NCI-H1092 treated with DMSO at 0.1 percent for 48 hours (cell line): ENCODE measurements at regions not wholly inside any gene's neighbourhood (a gene's known extent, or its start where the extent isn't known, plus 50 kb on each side); places are given as distances from the start of the nearest gene placed in this dataset.
"Not testable (repeated sequence)": the region's sequence is repeated elsewhere in the genome, so short reads cannot be mapped to it uniquely, and the experiment has no call there.

Source experiments
- DNase-seq: peaks from one replicate; lab custom pipeline; 2025; lab: John Stamatoyannopoulos, UW

DNA sequence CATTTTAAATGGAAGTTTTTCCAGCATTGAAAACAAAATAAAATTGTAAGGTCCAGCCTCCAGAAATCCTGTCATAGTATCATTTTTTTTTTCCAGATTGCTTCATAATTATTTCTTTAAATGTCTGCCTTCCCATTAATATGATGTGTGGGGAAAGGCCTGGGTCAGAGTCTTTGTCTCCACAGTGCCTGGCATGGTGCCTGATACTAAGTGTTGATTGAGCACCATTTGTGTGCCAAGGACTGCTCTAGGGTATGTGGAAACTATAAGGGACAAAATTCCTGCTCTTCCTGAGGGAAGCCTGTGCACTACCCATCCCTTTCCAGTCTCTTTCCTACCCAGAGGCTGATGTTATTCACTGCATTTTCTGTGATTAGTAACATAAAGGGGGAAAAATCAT lies 53.1 kb upstream of the BEND4 start:
- DNase-seq = peak; percentile 24

GRCh38 chr4:42216664-42217063 lies 64.2 kb upstream of the BEND4 start:
- no peak for DNase-seq

- no peak for DNase-seq
These were observed 72.8 kb upstream of the BEND4 start for GRCh38 chr4:42225286-42225685.

- no peak for DNase-seq
These were observed 82.4 kb upstream of the BEND4 start for GRCh38 chr4:42234817-42235216.

DNA sequence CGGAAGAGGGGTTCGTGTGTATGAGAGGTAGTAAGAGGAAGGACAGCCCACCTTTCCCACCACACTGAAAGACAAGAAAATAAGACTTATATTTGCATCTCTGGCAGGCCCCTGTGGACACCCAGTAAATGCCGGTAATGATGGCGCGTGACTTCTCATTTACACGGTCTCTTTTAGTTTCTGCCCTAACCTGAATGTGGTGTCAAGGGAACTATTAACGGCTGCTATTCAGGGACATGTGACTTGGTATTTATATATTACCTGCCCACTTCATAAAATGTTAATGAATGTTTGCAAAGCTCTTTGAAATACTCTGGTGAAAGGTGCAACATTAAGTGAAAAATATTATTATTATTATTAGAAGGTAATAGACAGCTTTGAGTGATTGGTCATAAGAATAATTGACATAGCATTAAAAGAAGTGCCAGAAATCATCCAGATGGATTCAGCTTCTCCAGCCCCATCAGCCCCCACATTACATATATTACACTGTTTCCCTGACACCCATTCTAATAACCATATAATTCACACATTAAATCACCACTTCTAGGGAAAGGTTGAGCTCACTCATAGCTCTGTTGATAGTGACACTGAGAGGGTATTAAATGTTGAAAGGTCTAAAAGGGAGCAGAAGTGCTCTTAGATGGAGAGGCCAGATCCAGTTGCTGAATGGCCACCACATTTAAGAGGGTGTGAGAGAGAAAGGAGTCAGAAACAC lies 83.0 kb upstream of the BEND4 start:
- DNase-seq = peak; percentile 72

DNA sequence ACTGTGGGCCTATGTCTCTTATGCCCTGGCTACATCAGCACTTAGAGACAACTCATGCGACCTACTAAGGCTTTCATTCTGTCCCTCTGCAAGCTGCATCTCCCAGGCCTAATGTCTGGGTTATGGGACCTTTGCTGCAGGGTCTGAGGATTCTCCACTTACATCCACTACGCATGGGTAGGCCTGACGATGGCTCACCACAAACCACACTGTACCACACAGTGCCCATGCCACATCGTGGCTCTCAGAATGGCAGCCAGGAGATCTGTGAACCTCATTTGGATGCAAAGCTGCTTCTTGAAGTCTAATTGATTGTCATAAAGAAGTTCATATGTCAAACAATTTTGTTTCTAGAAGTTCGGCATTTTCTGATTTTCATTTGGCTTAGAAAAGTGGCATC lies 84.6 kb upstream of the BEND4 start:
- DNase-seq = no peak

DNA sequence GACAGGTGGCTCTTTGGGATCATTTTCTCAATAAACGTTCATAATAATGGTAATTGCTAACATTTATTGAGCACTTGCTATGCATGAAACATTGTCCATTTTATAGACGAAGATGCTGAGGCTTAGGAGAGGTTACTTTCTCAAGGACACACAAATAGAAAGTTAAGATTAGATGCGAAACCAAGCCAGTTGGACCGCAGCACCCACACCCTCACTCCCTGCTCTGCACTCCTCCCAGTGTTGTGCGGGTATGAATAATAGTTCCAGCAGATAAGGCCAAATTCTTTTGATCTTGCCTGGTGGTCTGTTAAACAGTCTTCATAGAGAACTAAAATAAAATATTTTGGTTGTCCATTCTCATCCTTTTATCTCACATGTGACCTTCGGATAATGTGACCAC lies 85.0 kb upstream of the BEND4 start:
- no peak for DNase-seq

DNA sequence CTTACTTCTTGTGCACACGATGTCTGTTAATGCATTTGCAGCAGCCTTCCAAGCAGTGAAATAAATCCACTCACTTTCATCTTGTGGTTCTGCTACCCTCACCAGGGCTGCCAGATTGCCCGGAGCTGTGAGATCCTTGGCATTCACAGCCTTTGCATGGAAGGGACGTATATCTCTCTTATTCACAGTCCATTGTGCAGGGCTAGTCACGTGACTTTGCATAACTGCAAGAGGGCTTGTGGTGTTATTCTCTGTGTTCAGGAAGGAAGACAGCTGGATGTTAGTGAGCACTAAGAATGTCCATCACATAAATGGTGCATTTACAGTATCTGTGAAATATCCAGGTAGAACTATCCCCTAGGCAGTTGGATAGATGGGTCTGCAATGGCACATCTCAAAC lies 96.5 kb upstream of the BEND4 start:
- no peak for DNase-seq

DNA sequence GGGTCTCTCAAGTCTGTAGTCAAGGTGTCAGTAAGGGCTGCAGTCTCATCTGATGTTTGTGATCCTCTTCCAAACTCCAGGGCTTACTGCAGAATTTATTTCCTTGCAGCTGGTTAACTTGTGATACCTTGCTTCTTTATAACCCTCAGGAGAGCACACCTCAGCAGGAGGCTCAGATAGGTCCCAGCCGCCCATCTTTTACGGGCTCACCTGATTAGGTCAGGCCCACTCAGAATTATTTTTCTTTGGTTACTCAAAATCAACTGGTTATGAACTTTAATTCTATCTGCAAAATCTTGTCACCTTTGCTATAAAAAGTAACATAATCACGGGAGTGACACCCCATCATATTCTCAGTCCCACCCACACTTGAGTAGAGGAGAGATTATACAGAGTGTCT lies 99.9 kb upstream of the BEND4 start:
- no peak for DNase-seq

DNA sequence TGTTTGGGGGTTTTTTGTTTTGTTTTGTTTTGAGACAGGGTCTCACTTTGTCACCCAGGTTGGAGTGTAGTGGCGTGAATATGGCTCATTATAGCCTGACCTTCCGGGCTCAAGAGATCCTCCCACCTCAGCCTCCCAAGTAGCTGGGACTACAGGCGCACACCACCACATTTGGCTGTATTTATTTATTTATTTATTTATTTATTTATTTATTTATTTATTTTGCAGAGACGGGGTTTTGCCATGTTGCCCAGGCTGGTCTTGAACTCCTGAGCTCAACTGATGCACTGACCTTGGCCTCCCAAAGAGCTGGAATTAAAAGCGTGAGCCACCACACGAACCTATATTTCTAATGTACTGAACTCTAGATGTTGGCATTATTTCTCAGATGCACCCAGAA lies 105.2 kb upstream of the BEND4 start:
- not testable (repeated sequence) for DNase-seq

DNA sequence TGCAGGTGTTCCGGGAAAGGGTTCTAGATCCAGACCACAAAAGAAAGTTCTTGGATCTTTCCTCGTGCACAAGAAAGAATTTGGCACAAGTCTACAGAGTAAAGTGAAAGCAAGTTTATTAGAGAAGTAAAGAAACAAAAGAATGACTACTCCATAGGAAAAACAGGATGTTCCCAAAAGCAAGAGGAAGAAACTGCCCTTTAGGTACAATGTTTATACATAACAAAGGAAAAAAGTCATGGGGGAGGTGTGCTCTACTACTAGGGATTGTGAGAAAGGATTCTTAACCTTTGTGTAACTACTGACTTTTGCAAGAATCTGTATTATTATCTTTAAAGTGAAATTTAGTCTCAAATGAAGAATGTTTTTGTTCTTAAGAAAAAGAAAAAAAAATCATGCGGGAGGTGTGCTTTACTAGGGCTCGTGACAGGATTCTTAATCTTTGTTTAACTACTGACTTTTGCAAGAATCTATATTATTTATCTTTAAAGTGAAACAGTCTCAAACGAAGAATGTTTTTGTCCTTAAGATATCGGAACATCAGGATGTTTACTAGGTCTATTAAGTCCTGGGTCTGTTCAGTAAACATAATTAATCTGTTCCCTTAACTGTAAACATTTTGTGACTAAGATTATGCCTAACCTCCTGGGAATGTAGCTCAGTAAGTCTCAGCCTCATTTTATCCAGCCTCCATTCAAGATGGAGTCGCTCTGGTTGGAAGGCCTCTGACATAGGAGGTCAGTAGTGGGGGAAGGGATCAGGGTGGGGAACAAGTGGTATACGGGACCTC lies 110.4 kb upstream of the BEND4 start:
- DNase-seq = no peak

- no peak for DNase-seq
These were observed 113.5 kb upstream of the BEND4 start for GRCh38 chr4:42265782-42266602.

GRCh38 chr4:42267724-42268123 lies 115.3 kb upstream of the BEND4 start:
- no peak for DNase-seq

DNA sequence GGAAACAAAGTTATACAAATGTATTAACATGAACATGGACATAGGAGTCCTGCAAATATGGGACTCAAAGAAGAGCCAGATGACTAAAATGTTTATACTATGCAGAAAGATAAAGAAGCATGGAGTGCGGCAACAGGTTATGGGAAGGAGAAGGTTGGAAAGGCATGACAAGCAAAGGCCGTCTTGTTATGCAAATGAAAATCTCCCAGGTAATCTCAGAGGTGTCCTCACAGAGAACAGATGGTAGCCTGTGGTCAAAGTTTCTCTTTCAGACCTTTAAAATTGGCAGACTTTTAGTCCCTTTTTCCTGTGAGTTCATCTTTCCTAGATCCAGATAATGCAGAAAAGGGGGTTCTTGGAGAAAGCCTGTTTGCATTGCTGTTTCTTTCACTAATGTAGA lies 116.4 kb upstream of the BEND4 start:
- no peak for DNase-seq

GRCh38 chr4:42271096-42271495 lies 118.6 kb upstream of the BEND4 start:
- DNase-seq = no peak

DNA sequence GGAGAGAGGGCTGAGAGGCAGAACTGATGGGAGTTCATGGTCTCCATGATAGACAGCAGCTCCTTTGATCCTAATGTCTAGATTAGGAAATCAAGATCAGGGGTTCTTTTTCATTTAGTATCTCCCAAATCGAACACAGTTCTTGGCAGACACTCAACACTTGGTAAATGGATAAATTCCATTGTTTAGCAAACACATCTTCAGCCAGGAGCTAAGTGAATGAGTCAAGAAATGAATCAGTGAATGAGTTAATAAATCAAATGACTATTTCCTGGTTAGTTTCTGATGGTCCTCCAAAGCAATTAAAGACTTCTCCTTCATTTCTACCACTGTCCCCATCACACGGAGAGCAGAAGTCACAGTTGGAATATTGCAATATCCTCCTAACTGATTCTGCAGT lies 120.0 kb upstream of the SHISA3 start:
- DNase-seq = no peak

DNA sequence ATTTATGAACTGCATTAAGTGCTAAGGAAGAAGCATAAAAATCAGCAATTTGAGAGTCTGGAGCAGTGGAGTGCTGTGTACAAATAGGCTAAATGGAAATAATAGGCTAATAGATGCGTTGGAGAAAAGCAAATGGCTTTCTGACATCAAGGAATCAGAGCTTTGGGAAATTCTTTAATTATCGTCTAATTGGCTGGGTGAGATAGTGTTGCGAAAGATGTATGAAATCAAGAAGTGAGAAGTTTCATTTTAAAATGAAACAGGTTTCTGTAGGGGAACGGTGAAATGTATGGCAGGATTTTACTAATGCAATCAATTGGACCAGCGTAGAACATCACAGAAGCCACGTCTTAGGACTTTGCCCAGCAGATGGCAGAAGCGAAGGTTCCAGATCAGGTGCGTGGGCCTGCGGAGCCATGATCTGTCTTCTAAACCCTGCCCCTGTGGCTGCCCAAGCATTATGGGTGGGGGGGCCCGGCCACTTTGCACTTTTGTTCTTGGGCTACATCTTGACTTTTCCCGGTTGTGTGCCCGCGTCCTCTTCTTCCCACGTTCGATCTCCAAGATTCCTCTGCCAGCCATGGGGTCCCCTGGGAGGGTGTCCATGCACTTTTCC lies 118.5 kb upstream of the SHISA3 start:
- DNase-seq = no peak

GRCh38 chr4:42280327-42281095 lies 116.8 kb upstream of the SHISA3 start:
- peak; percentile 6 for DNase-seq

DNA sequence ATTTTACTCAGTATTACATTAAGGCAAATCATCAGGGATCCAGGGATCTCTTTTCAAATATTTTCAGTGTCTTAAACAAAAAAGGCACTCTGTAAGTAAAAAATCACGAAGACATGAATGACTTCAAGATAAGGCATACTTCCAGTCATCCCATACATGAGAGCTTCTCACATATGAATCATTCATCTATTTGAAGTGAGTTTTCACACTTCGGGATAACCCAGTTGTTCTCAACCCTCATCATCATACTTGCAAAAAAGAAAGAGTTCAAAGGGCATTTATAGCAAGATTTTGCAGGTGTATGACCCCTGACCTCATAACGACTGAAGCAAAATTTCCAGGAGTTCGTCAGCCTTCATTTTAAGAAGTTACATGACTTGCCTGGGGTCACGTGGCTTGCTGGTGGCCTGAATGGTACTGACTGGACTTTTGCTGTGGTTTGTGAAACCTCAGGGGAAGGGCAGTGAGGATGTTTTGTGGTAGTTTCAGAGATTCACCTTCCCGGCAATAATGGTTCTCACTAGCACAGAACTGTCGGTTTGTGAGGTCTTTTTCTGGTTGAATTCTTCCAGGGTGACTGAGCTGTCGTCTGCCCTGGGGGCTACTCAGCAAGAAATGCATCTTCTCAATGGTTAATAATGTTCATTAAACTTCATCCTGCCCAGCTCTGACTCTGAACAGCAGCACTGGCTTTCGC lies 115.8 kb upstream of the SHISA3 start:
- DNase-seq = no peak

- peak; percentile 86 for DNase-seq
These were observed 115.0 kb upstream of the SHISA3 start for GRCh38 chr4:42282081-42282901.
